Endothelial cell of umbilical vein (primary cell): ENCODE measurements at regions not wholly inside any gene's neighbourhood (a gene's known extent, or its start where the extent isn't known, plus 50 kb on each side); places are given as distances from the start of the nearest gene placed in this dataset.
"Not testable (repeated sequence)": the region's sequence is repeated elsewhere in the genome, so short reads cannot be mapped to it uniquely, and the experiment has no call there.

ENCODE experiments used
- BruUV-seq: library from RNA; stranded (reverse); fragments of 400-500 nt; replicated peaks from 2 replicates; lab custom pipeline; 2021; lab: Mats Ljungman, UMichigan
- CTCF ChIA-PET: fragments of 300-600, 350-600 bp; sonication (Branson Sonifier 250); formaldehyde crosslinking; loops from one replicate; lab custom pipeline; 2021; ENCODE audit warnings: antibody characterized with exemption, inconsistent platforms; lab: Charles Lee
- POLR2A ChIA-PET: fragments of 300-600, 350-600 bp; sonication (Branson Sonifier 250); formaldehyde crosslinking; loops from one replicate; lab custom pipeline; 2021; ENCODE audit warnings: antibody characterized with exemption, inconsistent platforms; lab: Charles Lee
- DNase-seq: peaks from one replicate; pipeline ENCODE4 v3.0.0-alpha.2; 2011; ENCODE audit warnings: low read depth, low spot score
- FAIRE-seq: peaks from 2 replicates; lab custom pipeline; 2011; peaks lifted over from hg19 to GRCh38; lab: Jason Lieb, UNC
- H2AFZ ChIP-seq: 2 replicates; pipeline ENCODE4 v1.6.0; 2012; ENCODE audit warnings: low read depth, low read length, control low read depth, inconsistent platforms
- H3K27ac ChIP-seq: 2 replicates; pipeline ENCODE4 v1.5.1; 2011; ENCODE audit warnings: low read depth, mild to moderate bottlenecking, control low read depth, low read length, moderate library complexity; ENCODE audit not compliant: insufficient read depth
- H3K27me3 ChIP-seq, 2 experiments: 2 replicates each; pipeline versions ENCODE4 v1.6.0 to v1.6.1; 2011; ENCODE audit warnings: low read length in 2 of 2, mixed read lengths in 1 of 2; ENCODE audit not compliant: control insufficient read depth in 2 of 2, insufficient read depth in 2 of 2
- H3K36me3 ChIP-seq, 2 experiments: 2 replicates in 1 of 2; 3 replicates in 1 of 2; pipeline ENCODE4 v1.5.1; 2011; ENCODE audit warnings: low read length in 2 of 2, mild to moderate bottlenecking in 1 of 2, moderate library complexity in 1 of 2; ENCODE audit not compliant: control insufficient read depth in 2 of 2, insufficient read depth in 2 of 2; ENCODE audit errors: extremely low read depth in 1 of 2
- H3K4me1 ChIP-seq: 3 replicates; pipeline ENCODE4 v1.5.1; 2011; ENCODE audit warnings: mild to moderate bottlenecking, low read length; ENCODE audit not compliant: control insufficient read depth, insufficient read depth; ENCODE audit errors: extremely low read depth
- H3K4me2 ChIP-seq: 2 replicates; pipeline ENCODE4 v1.6.1; 2011; ENCODE audit warnings: low read length, control low read depth, mixed read lengths; ENCODE audit not compliant: insufficient read depth
- H3K4me3 ChIP-seq, 3 experiments: fragments of 200-600 bp in 1 of 3; sonication (generic), shearing (Covaris generic) in 1 of 3; replicated peaks in 1 of 3; 2 replicates each; pipeline ENCODE4 v1.5.1; 2011 to 2016; ENCODE audit warnings: control low read depth in 3 of 3, low read length in 3 of 3, mild to moderate bottlenecking in 2 of 3, inconsistent platforms in 1 of 3, low read depth in 1 of 3, moderate library complexity in 1 of 3; ENCODE audit not compliant: insufficient read depth in 1 of 3
- H3K79me2 ChIP-seq: 2 replicates; pipeline ENCODE4 v1.6.0; 2012; ENCODE audit warnings: low read length, inconsistent platforms; ENCODE audit not compliant: control insufficient read depth, insufficient read depth
- H3K9ac ChIP-seq: replicated peaks from 2 replicates; pipeline ENCODE3; 2011; ENCODE audit warnings: low read length, control low read depth; ENCODE audit not compliant: insufficient read depth; ENCODE audit errors: extremely low read depth
- H3K9me1 ChIP-seq: replicated peaks from 3 replicates; pipeline ENCODE4 v1.6.0; 2011; ENCODE audit warnings: mild to moderate bottlenecking, low read length; ENCODE audit not compliant: control insufficient read depth, insufficient read depth; ENCODE audit errors: extremely low read depth
- H3K9me3 ChIP-seq: replicated peaks from 2 replicates; pipeline ENCODE4 v1.5.1; 2012; ENCODE audit warnings: low read length, inconsistent platforms; ENCODE audit not compliant: control insufficient read depth, insufficient read depth
- H4K20me1 ChIP-seq: replicated peaks from 2 replicates; pipeline ENCODE3; 2011; ENCODE audit warnings: mild to moderate bottlenecking, low read length; ENCODE audit not compliant: control insufficient read depth, insufficient read depth; ENCODE audit errors: extremely low read depth
- CTCF ChIP-seq, 2 donors: IDR thresholded peaks; 1 replicate in 1 of 2; 2 replicates in 1 of 2; pipeline ENCODE4 v1.5.1; 2011; ENCODE audit warnings: low read length in 2 of 2, mild to moderate bottlenecking in 2 of 2, moderate library complexity in 2 of 2, control low read depth in 1 of 2, inconsistent platforms in 1 of 2, low read depth in 1 of 2; ENCODE audit not compliant: insufficient read depth in 1 of 2; ENCODE audit errors: extremely low read depth in 1 of 2
- EZH2 ChIP-seq: IDR thresholded peaks from 2 replicates; pipeline ENCODE4 v1.6.1; 2012; ENCODE audit warnings: borderline replicate concordance, low read depth, mild to moderate bottlenecking, moderate library complexity, low read length, inconsistent platforms; ENCODE audit not compliant: severe bottlenecking
- FOS ChIP-seq: IDR thresholded peaks from 2 replicates; pipeline ENCODE4 v1.6.1; 2011; ENCODE audit warnings: mild to moderate bottlenecking, low read length, moderate library complexity, borderline replicate concordance; ENCODE audit not compliant: insufficient read depth
- GATA2 ChIP-seq: IDR thresholded peaks from 2 replicates; pipeline ENCODE4 v1.7.0; 2011; ENCODE audit warnings: low read depth, mild to moderate bottlenecking, moderate library complexity, mixed read lengths, low read length; ENCODE audit not compliant: insufficient read length, insufficient read depth
- JUN ChIP-seq: IDR thresholded peaks from 2 replicates; pipeline ENCODE4 v1.6.1; 2011; ENCODE audit warnings: borderline replicate concordance, low read depth; ENCODE audit not compliant: insufficient read length, insufficient read depth
- MAX ChIP-seq: IDR thresholded peaks from 2 replicates; pipeline ENCODE4 v1.6.1; 2011; ENCODE audit not compliant: insufficient read depth, insufficient read length
- MYC ChIP-seq: IDR thresholded peaks from one replicate; pipeline ENCODE4 v1.6.1; 2011; ENCODE audit warnings: mild to moderate bottlenecking, low read depth, low read length
- POLR2A ChIP-seq: IDR thresholded peaks from 2 replicates; pipeline ENCODE4 v1.6.1; 2012; ENCODE audit warnings: low read depth, mild to moderate bottlenecking, control low read depth, low read length
- POLR2AphosphoS5 ChIP-seq: IDR thresholded peaks from 2 replicates; pipeline ENCODE4 v1.6.1; 2012; ENCODE audit warnings: low read depth, mild to moderate bottlenecking, control low read depth, low read length, moderate library complexity; ENCODE audit not compliant: insufficient read depth
- dilution Hi-C: fragments of 300-500 bp; cut with MboI; formaldehyde crosslinking; loops from one replicate; pipeline ENCODE4 v1.15.0; 2019; ENCODE audit warnings: low sequenced_read_pairs; ENCODE audit not compliant: extremely low pct_ligation_motif_present
- intact Hi-C: fragments of 100-400 bp; cut with micrococcal nuclease; formaldehyde crosslinking; loops from one replicate; pipeline ENCODE4 v1.10.0; 2022

DNA sequence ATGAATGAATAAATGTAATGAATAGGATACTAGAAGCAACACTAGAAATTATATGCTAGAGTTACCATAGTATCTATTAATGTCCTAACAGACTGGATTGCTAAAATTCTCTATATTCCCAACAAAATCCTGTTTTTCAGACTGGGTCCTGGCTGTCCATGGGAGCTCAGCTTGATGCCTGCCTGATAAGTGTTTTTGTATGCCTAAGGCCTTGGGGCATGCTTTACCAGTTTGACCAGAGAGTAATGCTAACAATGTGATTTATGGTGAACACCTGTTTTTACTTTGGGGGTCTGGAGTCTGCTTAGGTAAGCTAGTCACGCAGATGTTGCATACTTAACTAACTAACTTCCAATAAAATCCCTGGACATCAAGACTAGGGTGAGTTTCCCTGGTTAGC lies 318.8 kb upstream of the DEPDC1 start:
- Histone ChIP-seq H3K4me2 (no peak overlapping the region), H3K9me1 (no peaks in the 10 kb centered on the region), H4K20me1 (no peaks in the 10 kb centered on the region), H2AFZ (no peak overlapping the region), H3K79me2 (no peaks in the 10 kb centered on the region), H3K9ac (no peak overlapping the region), H3K4me1 (no peaks in the 10 kb centered on the region), H3K36me3 (no peaks in the 10 kb centered on the region), H3K9me3 (no peaks in the 10 kb centered on the region), H3K27ac (no peak overlapping the region), H3K27me3 (no peaks in the 10 kb centered on the region), H3K4me3 (no peak overlapping the region)
- no peak for DNase-seq
- BruUV-seq, result no TSS peak
- POLR2A ChIA-PET, result no interaction called here
- intact Hi-C loops (no loop called here), dilution Hi-C loops (no loop called here)
- FAIRE-seq, result no peak
- no peak for TF ChIP-seq MYC
- TF ChIP-seq EZH2, result no peak
- no peak for TF ChIP-seq JUN
- TF ChIP-seq FOS, result no peak
- TF ChIP-seq CTCF (IDR thresholded peaks at IDR 0.05; ENCODE audit: extremely low read depth in 1 of 2, insufficient read depth in 1 of 2, low read depth in 1 of 2, low read length in 2 of 2), result no peak
- no peak for TF ChIP-seq MAX
- no peak for TF ChIP-seq GATA2
- TF ChIP-seq POLR2A, result no peak
- TF ChIP-seq POLR2AphosphoS5, result no peak
- CTCF ChIA-PET, result interaction anchor here (1.3 kb wide), 1 partner anchor 11 kb away, joined by 4 read pairs; no protein-coding TSS in a partner anchor

GRCh38 chr1:68817505-68818210 lies 320.8 kb upstream of the DEPDC1 start:
- BruUV-seq, H3K9me1 ChIP-seq, H3K9ac ChIP-seq, intact Hi-C loops, FAIRE-seq, H3K79me2 ChIP-seq, H3K27me3 ChIP-seq, H4K20me1 ChIP-seq, CTCF ChIA-PET, H3K4me2 ChIP-seq, H2AFZ ChIP-seq, dilution Hi-C loops, POLR2A ChIA-PET, H3K4me1 ChIP-seq, H3K4me3 ChIP-seq, DNase-seq, H3K9me3 ChIP-seq, H3K36me3 ChIP-seq, H3K27ac ChIP-seq: not testable (repeated sequence)
